ENCODE measurements at regions not wholly inside any gene's neighbourhood (a gene's known extent, or its start where the extent isn't known, plus 50 kb on each side); places are given as distances from the start of the nearest gene placed in this dataset.
"Not testable (repeated sequence)": the region's sequence is repeated elsewhere in the genome, so short reads cannot be mapped to it uniquely, and the experiment has no call there.

DNA sequence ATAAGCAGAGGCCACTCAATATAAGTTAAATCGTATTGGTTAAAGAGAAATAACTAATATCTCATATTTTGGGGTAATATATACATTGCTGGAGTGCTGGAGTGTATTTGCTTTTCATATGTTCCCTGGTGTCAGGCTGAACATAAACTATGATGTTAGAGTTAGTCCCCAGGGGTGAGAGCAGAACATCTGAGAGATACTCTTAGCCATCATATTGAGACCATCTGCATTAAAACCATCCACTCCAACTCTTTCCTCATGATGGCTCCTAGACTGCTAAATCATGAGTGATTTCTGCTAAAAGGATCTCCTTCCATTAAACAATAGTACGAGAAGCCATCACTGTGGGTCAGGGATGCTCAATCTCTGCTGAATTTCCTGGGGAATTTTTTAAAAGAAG is 436.2 kb downstream of the DTWD2 start:
- no peak for DNase-seq (ENCODE audit: low spot score)

DNA sequence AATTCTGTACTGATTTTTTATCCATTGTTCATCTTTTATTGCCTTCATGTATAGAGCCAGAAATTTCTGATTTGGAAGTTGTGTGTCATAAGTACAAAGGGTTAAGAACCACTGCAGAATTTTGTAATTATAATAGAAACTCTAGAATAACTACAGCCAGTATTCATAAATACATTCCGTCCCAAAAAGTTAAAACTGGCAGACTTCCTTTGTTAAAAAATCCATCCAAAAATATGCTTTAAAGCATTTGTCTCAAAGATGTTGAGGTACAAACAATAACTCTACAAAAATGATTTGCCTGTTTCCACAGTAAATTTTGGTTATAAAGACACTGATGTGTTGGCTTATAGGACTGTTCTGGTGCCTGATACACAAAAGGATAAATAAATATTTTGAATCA is 436.6 kb downstream of the DTWD2 start:
- no peak for DNase-seq (ENCODE audit: low spot score)

DNA sequence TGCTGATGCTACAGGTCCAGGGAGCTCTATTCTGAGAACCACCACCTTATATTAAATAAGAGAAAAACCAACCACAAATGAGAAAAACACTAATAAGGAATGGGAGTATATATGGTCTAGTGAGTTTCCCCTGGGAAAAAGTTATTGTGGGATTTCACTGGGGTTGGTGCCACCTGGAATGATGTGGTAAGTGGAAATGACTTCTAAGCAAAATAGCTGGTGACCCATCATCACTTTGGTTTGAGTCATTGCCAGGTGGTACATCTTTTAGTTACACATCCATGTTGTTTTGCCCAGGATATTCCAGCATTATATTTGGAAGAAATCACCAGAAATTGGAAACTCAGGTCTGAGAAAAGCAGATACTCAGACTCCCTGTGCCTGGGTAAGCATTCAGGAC is 437.3 kb downstream of the DTWD2 start:
- DNase-seq (ENCODE audit: low spot score), result no peak

DNA sequence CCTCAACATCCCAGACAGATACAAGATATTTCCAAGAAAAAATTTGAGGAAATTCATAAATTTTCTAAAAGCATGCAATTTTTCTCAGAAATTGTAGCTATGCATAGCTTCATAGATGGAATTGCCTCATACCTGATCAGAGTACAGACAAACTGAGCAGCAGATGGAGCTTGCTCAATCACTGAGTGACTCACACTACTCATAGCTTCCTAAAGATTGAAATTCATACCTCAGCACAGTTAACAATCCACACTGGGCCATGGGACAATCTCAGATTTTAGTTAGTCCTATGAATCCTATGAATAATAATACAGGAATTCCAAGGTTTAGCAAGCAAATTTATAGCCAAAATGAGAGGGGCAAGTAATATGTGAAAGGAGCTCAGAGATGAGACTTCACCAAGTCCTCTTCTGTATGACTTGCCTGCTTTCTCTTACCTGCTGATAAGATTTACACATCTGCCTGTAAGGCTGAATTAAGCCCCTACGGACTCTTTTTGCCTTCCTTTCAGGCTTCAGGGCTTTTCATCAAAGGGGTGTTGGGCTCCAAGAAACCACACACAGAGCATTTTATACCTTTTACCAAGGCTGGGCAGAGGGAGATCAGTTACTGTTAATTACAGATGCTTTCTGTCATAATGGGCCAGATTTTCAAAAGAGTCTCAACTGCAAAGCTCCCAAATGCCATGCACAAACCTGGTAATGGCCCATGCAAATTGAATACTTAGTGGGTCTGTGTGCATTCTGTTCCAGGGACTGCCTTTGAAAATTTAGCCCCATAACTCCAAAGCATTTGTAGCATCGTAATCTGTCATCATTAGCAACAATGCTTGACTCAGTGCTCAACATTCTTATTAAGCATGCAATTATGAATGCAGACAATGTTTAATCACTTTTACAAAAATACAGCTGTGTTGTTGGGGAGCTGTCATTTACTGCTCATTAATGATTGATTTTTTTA is 439.3 kb downstream of the DTWD2 start:
- DNase-seq (ENCODE audit: low spot score), result peak; percentile 59

DNA sequence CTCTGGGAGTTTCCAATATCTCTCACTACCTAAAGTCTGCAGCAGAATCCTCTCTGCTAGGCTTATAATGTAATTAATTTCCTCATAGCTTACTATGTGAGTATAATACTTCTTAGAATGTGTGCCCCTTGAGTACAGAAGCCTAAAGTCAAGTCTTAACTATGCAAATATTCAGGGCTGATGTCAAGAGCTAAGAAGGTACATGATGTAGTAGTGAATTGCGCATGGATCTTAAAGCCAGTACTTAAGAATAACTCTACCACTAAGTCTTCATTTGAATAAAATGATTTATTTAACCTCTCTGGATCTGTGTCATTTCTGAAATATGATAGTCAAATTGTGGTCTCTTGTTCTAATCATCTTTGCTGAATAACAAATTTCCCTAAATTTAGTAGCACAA is 442.9 kb downstream of the DTWD2 start:
- no peak for DNase-seq (ENCODE audit: low spot score)

DNA sequence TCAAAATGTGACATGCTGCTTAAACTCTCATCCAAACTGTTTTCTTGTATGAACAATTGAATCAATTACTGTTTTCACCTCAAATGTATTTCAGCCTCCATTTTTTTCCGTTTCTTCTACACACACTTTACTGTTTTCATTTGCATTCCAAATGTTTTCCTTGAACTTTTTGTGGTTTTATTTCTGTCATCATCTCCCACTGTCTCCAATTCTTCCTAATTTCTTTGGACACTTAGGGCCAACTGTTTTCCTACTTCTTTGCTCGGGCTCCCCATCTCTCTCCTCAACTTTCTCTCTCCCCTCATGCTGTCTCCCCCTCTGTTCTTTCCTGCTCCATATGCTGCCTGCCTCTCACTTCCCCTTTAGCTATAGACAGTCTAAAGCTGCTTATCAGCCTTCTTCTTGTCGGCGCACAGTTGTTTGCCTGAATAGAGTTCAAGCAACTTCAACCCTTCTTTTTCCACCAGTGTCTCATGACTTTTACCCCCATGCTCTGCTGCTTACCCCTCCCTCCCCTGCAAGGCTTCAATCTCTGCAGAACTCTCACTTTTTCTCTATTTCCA is 443.4 kb downstream of the DTWD2 start:
- DNase-seq (ENCODE audit: low spot score), result no peak

DNA sequence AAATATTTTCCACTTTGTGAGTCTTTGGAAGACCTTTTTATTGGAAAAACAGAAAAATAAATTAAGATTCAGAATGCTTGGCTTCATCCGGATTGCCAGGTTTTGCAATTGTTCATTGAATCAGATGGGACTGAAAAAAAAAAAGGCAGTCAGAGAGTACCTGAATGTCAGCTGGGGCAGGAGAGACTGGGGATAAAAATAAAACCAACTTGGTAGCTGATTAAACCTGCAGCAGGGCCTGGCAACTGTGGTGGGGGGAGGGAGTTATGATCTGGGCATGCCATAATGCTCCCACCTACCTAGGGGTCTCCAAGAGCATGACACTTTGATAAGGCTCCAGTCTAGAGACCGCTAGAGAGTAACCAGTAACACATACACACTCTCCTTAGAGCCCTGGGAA is 454.4 kb downstream of the DTWD2 start:
- no peak for DNase-seq (ENCODE audit: low spot score)

DNA sequence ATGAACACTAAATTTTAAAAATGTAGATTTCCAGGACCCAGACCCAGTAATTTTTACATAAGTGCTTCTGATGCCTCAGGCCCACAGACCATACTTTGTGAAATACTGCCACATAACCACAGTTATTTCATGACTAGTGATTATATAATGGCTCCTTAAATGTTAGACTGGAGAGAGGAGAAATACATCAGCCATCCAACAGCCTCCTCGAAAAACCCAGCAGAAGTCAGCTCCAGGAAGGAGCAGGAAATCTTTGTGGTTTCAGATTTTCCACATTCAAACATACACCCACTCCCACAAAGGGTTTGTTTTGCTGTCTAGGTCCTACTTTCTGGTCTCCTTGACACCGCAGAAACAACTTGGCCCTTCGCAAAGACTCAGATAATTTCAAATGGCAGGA is 455.2 kb downstream of the DTWD2 start:
- no peak for DNase-seq (ENCODE audit: low spot score)

DNA sequence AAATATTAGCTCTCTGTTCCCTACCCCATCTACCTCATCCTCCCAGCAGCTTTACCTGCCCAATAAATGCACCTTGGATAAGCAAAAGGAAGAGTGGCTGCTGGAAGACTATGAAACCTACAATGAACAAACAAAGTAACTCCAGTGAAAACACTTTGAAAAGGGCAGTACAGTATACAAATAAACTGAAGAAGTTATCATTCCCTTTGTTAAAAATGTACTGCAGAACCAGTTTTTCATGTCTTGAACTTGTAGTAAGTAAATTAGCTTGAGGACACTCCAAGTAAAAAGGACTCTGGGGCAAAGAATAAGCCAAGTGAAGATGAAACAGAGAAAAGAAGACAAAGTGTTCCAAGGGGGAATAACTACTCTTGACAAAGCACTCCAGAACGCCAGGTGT is 457.1 kb downstream of the DTWD2 start:
- no peak for DNase-seq (ENCODE audit: low spot score)

DNA sequence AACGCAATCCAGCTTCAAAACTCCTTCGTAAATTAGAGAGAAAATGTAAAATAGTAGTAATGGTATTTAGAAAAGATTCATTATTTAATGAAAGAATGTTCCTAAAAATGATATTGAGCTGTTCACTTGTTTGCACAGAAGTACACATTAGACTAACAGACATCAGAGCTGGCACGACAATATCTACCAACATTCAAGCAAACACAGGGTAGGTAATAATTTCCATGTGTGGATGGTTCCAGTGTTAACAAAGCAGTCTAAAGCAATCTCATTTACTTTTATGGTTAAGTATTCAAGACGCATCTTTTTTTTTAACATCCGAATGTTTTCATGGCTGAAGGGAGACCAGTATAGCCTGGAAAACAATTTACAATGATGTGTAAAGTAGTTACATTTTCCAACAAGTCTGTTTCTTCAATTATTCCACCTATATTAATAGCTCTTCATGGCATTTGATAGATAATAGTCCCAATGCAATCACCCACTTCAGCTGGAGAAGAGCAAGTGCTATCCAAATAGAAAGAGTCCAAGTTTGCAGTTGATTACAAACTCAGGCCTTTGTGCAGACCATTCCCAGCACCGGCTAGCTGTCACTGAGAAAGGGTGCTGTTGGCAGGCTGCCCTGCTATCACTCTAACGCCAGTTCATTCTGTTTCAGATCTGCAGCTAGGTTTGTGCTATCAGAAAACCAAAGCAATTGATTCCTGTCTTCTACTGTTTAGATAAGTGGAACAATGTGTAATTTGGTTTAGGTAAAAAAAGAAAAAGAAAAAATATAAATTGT is 458.8 kb downstream of the DTWD2 start:
- DNase-seq (ENCODE audit: low spot score), result no peak

DNA sequence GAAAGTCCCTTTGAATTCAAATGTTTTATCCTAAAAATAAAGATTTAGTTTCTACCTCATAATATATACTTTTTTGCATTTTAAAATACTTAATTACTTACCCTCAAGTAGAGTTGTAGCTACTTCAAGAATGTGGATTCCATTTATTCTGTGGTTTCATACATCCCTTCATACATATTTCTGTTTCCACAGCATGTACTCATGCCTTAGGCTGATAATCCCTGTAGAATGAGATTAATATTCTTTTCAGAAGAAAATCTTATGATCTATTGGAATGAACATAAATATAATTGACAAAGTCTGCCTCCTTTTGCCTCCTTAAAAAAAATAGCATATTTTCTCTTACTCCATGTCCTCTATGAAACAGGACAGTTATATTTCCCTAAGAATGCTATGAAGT is 465.7 kb downstream of the DTWD2 start:
- no peak for DNase-seq (ENCODE audit: low spot score)

DNA sequence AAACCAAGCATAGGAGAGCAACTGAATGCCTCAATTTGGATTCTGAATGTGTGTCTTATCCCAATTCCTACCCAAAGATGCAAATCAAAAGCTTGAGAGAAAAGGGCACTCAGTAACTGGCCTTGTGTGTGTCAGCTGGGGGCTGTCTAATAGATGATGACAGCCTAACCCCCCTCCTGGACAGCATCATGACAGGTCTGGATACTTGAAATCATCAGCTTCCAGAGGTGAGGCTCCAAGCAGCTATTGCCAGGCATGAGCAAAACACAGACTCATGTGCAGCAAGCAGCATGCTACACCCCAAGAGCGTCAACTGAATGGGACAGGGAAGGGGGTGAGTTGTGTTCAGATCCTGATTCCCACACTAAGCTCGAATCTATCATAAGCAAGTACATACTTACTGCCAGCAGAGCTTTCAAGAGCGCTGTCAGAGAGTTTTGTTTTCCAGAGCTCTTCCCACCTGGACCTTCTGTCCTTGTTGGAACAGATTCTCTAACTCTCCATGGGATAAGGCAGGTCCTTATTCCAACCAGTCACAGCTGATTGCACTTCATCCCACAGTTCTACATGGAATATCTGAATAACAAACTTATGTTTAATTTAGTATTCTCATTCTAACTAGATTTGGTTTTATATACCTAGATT is 467.5 kb downstream of the DTWD2 start:
- no peak for DNase-seq (ENCODE audit: low spot score)

DNA sequence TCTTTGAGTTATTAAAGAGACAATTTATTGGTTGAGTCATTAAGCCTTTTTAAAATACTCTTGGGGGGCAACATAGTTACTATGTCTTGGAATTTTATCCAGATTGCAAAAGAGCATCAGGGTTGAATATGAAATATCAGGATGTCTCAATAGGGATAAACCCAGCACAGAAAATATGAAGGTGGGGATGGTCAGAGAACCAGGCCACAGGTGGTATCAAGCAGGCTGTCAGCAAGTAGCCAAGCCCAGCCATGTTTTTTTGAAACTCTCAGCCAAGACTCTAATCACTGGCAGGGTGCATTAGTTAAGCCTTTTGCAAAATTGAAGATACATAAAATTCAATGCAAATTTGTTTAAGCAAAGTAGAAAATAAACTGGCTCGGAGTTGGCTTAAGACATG is 468.9 kb downstream of the DTWD2 start:
- DNase-seq (ENCODE audit: low spot score), result no peak

DNA sequence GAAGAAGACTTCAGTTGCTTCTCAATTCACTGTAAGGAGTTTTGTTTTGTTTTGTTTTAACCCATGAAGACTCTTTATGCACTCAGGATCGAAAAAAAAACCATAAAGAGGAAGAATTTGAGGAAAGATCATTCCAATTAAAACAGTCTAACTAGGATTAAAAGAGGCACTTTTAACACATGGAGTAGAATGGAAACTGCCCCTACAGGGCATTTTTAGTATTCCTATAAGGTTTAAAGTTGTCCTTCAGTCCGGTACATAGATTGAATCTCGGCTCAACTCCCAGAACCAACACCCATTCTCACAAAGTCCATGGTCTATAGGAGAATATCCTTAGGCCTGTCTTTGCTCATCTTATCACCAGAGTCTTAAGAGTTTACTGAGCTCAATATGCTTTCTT is 469.6 kb downstream of the DTWD2 start:
- no peak for DNase-seq (ENCODE audit: low spot score)

DNA sequence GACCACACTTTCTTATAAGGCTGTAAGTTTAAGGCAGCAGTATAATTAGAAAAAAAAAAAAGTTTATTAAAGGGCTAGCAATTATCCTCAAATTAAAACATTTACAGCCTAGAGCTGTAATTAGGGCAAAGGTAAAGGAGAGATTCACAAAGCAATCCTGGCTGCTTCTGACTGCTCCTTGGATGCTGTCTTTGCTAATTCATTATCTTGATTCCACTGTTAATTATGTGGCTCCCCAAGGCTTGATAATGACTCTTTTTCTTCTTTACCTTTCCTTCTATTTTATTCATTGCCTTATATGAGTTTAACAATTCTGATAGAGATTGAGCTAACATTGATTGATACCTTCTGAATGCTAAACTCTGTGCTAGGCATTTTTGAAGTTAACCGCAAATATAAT is 476.5 kb downstream of the DTWD2 start:
- DNase-seq (ENCODE audit: low spot score), result no peak

DNA sequence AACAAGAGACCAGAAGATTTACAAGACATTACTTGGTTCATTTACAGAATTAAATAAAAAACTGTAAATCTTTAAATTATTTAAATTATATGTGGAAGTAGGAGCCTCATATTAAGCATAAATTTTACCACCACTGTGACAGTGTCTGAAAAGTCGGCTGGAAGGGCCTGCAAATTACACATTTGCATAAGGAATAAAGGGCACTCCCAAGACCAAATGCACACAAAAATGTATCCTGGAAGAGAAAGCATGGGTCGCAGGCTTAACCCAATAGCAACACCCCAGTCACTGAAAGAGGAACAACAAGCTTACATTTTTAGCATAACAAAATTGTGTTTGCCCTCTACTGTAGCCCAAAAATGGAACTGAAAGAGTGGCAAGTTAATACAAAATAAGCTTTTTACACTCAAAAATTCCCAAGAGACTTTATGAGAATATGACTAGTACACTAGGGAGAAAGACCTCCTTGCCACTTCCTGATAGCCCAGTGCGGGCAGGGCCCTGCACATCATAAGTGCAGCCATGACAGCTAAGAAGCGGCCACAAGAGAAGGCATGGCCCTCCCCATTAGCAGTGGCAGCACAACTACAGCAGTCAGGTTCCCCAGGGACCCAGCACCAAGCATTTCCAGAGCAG is 482.0 kb downstream of the DTWD2 start:
- no peak for DNase-seq (ENCODE audit: low spot score)

DNA sequence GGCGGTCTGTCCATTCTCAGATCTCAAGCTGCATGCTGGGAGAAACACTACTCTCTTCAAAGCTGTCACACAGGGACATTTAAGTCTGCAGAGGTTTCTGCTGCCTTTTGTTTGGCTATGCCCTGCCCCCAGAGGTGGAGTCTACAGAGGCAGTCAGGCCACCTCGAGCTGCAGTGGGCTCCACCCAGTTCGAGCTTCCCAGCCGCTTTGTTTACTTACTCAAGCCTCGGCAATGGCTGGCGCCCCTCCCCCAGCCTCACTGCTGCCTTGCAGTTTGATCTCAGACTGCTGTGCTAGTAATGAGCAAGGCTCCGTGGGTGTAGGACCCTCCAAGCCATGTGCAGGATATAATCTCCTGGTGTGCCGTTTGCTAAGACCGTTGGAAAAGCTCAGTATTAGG is 486.1 kb downstream of the DTWD2 start:
- DNase-seq (ENCODE audit: low spot score), result not testable (repeated sequence)

DNA sequence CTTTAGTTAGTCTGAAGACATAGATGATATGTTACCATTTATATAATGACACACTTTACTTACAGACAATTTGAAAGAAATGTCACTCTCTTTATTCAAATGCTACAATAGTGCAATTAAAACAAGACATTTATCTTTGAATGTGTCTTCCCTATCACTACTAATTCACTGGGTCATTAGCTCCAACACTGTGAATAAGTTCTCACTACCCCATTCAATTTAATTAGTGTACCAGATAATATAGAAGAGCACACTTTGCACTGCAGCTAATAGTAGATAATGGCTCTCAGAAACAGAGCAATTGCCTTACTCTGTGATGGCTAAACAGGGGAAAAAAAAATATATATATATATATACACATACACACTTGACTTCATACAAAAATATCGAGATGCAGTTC is 497.0 kb downstream of the DTWD2 start:
- no peak for DNase-seq (ENCODE audit: low spot score)

DNA sequence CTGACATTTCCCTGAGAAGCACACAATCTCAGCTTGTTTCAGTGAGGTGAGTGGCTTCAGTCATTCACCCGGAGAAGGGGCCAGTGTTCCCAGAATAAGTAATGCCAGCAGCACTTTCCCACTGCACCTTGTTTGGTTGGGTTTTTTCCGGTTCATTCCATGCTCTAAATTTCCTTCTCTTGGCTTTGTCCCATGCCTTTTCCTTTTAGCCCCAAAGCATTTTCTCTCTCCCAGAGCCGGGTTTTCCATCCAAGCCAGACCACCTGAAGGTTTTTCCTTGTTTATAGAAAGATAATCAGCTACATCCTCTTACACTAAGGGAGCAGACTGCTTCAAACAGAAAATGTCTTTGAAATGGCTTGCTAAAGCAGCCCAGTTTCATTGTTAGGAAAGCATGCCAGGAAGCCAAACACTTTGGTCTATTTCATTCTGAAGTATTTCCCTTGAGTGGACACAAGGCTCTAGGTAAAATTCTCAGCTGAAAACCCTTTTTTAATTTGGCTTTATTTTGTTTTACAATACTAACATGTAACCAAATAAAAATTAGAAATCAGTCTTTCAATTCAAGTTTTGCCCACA is 501.6 kb downstream of the DTWD2 start:
- DNase-seq (ENCODE audit: low spot score), result no peak

DNA sequence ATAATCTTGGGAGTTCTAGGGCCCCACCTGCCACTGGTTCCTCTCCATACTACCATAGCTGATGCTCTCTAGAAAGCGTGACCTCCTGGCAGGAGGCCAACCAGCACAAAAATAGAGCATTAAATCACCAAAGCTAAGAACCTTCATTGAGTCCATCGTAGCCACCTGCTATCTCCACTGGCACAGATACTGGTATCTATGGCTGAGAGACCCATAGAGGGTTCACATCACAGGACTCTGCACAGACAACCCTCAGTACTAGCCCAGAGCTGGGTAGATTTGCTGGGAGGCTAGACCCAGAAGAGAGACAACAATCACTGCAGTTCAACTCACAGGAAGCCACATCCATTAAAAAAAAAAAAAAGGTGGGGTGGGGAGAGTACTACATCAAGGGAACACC is 509.1 kb downstream of the DTWD2 start:
- no peak for DNase-seq (ENCODE audit: low spot score)

DNA sequence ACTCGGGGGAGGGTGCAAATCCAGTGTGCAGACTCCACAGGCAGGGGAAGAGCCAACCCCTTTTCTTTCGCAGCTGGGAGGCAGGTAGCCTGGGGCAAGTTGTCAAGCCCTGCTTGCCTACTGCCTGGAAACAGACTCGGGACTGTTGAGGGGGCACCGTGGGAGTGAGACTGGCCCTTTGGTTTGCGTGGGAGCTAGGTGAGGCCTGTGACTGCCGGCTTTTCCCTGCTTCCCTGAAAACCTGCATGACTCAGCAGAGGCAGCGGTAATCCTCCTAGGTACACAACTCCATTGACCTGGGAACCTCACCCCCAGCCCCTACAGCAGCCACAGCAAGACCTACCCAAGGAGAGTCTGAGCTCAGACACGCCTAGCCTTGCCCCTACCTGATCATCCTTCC is 509.5 kb downstream of the DTWD2 start:
- DNase-seq (ENCODE audit: low spot score), result no peak

DNA sequence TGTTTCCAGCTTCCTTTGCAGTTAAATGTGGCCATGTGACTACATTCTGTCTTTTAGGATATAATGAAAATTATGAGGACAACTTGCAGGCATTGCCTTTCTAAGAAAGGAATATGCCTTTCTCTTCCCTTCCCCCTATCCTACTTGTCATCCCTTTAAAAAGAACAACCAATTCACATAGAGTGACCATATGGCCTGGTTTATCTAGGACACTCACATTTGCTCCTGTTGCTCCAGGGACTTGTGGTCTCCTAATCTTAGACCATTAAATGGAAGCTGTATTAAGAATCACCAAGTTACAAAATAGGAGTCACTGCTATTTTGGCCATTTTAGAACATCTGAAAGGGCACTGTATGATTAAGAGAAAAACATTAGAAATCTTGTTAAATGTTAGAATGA is 520.3 kb downstream of the DTWD2 start:
- DNase-seq (ENCODE audit: low spot score), result no peak

Measured in AG08395 (cell line).